Endothelial cell of umbilical vein (primary cell): ENCODE measurements at regions not wholly inside any gene's neighbourhood (a gene's known extent, or its start where the extent isn't known, plus 50 kb on each side); places are given as distances from the start of the nearest gene placed in this dataset.

Experiments used
- BruUV-seq: library from RNA; stranded (reverse); fragments of 400-500 nt; replicated peaks from 2 replicates; lab custom pipeline; 2021; lab: Mats Ljungman, UMichigan
- CTCF ChIA-PET: fragments of 300-600, 350-600 bp; sonication (Branson Sonifier 250); formaldehyde crosslinking; loops from one replicate; lab custom pipeline; 2021; ENCODE audit warnings: antibody characterized with exemption, inconsistent platforms; lab: Charles Lee
- POLR2A ChIA-PET: fragments of 300-600, 350-600 bp; sonication (Branson Sonifier 250); formaldehyde crosslinking; loops from one replicate; lab custom pipeline; 2021; ENCODE audit warnings: antibody characterized with exemption, inconsistent platforms; lab: Charles Lee
- DNase-seq: peaks from one replicate; pipeline ENCODE4 v3.0.0-alpha.2; 2011; ENCODE audit warnings: low read depth, low spot score
- FAIRE-seq: peaks from 2 replicates; lab custom pipeline; 2011; peaks lifted over from hg19 to GRCh38; lab: Jason Lieb, UNC
- H2AFZ ChIP-seq: 2 replicates; pipeline ENCODE4 v1.6.0; 2012; ENCODE audit warnings: low read depth, low read length, control low read depth, inconsistent platforms
- H3K27ac ChIP-seq: 2 replicates; pipeline ENCODE4 v1.5.1; 2011; ENCODE audit warnings: low read depth, mild to moderate bottlenecking, control low read depth, low read length, moderate library complexity; ENCODE audit not compliant: insufficient read depth
- H3K27me3 ChIP-seq, 2 experiments: 2 replicates each; pipeline versions ENCODE4 v1.6.0 to v1.6.1; 2011; ENCODE audit warnings: low read length in 2 of 2, mixed read lengths in 1 of 2; ENCODE audit not compliant: control insufficient read depth in 2 of 2, insufficient read depth in 2 of 2
- H3K36me3 ChIP-seq, 2 experiments: 2 replicates in 1 of 2; 3 replicates in 1 of 2; pipeline ENCODE4 v1.5.1; 2011; ENCODE audit warnings: low read length in 2 of 2, mild to moderate bottlenecking in 1 of 2, moderate library complexity in 1 of 2; ENCODE audit not compliant: control insufficient read depth in 2 of 2, insufficient read depth in 2 of 2; ENCODE audit errors: extremely low read depth in 1 of 2
- H3K4me1 ChIP-seq: 3 replicates; pipeline ENCODE4 v1.5.1; 2011; ENCODE audit warnings: mild to moderate bottlenecking, low read length; ENCODE audit not compliant: control insufficient read depth, insufficient read depth; ENCODE audit errors: extremely low read depth
- H3K4me2 ChIP-seq: 2 replicates; pipeline ENCODE4 v1.6.1; 2011; ENCODE audit warnings: low read length, control low read depth, mixed read lengths; ENCODE audit not compliant: insufficient read depth
- H3K4me3 ChIP-seq, 3 experiments: fragments of 200-600 bp in 1 of 3; sonication (generic), shearing (Covaris generic) in 1 of 3; replicated peaks in 1 of 3; 2 replicates each; pipeline ENCODE4 v1.5.1; 2011 to 2016; ENCODE audit warnings: control low read depth in 3 of 3, low read length in 3 of 3, mild to moderate bottlenecking in 2 of 3, inconsistent platforms in 1 of 3, low read depth in 1 of 3, moderate library complexity in 1 of 3; ENCODE audit not compliant: insufficient read depth in 1 of 3
- H3K79me2 ChIP-seq: 2 replicates; pipeline ENCODE4 v1.6.0; 2012; ENCODE audit warnings: low read length, inconsistent platforms; ENCODE audit not compliant: control insufficient read depth, insufficient read depth
- H3K9ac ChIP-seq: replicated peaks from 2 replicates; pipeline ENCODE3; 2011; ENCODE audit warnings: low read length, control low read depth; ENCODE audit not compliant: insufficient read depth; ENCODE audit errors: extremely low read depth
- H3K9me1 ChIP-seq: replicated peaks from 3 replicates; pipeline ENCODE4 v1.6.0; 2011; ENCODE audit warnings: mild to moderate bottlenecking, low read length; ENCODE audit not compliant: control insufficient read depth, insufficient read depth; ENCODE audit errors: extremely low read depth
- H3K9me3 ChIP-seq: replicated peaks from 2 replicates; pipeline ENCODE4 v1.5.1; 2012; ENCODE audit warnings: low read length, inconsistent platforms; ENCODE audit not compliant: control insufficient read depth, insufficient read depth
- H4K20me1 ChIP-seq: replicated peaks from 2 replicates; pipeline ENCODE3; 2011; ENCODE audit warnings: mild to moderate bottlenecking, low read length; ENCODE audit not compliant: control insufficient read depth, insufficient read depth; ENCODE audit errors: extremely low read depth
- CTCF ChIP-seq, 2 donors: IDR thresholded peaks; 1 replicate in 1 of 2; 2 replicates in 1 of 2; pipeline ENCODE4 v1.5.1; 2011; ENCODE audit warnings: low read length in 2 of 2, mild to moderate bottlenecking in 2 of 2, moderate library complexity in 2 of 2, control low read depth in 1 of 2, inconsistent platforms in 1 of 2, low read depth in 1 of 2; ENCODE audit not compliant: insufficient read depth in 1 of 2; ENCODE audit errors: extremely low read depth in 1 of 2
- EZH2 ChIP-seq: IDR thresholded peaks from 2 replicates; pipeline ENCODE4 v1.6.1; 2012; ENCODE audit warnings: borderline replicate concordance, low read depth, mild to moderate bottlenecking, moderate library complexity, low read length, inconsistent platforms; ENCODE audit not compliant: severe bottlenecking
- FOS ChIP-seq: IDR thresholded peaks from 2 replicates; pipeline ENCODE4 v1.6.1; 2011; ENCODE audit warnings: mild to moderate bottlenecking, low read length, moderate library complexity, borderline replicate concordance; ENCODE audit not compliant: insufficient read depth
- GATA2 ChIP-seq: IDR thresholded peaks from 2 replicates; pipeline ENCODE4 v1.7.0; 2011; ENCODE audit warnings: low read depth, mild to moderate bottlenecking, moderate library complexity, mixed read lengths, low read length; ENCODE audit not compliant: insufficient read length, insufficient read depth
- JUN ChIP-seq: IDR thresholded peaks from 2 replicates; pipeline ENCODE4 v1.6.1; 2011; ENCODE audit warnings: borderline replicate concordance, low read depth; ENCODE audit not compliant: insufficient read length, insufficient read depth
- MYC ChIP-seq: IDR thresholded peaks from one replicate; pipeline ENCODE4 v1.6.1; 2011; ENCODE audit warnings: mild to moderate bottlenecking, low read depth, low read length
- POLR2A ChIP-seq: IDR thresholded peaks from 2 replicates; pipeline ENCODE4 v1.6.1; 2012; ENCODE audit warnings: low read depth, mild to moderate bottlenecking, control low read depth, low read length
- POLR2AphosphoS5 ChIP-seq: IDR thresholded peaks from 2 replicates; pipeline ENCODE4 v1.6.1; 2012; ENCODE audit warnings: low read depth, mild to moderate bottlenecking, control low read depth, low read length, moderate library complexity; ENCODE audit not compliant: insufficient read depth
- dilution Hi-C: fragments of 300-500 bp; cut with MboI; formaldehyde crosslinking; loops from one replicate; pipeline ENCODE4 v1.15.0; 2019; ENCODE audit warnings: low sequenced_read_pairs; ENCODE audit not compliant: extremely low pct_ligation_motif_present
- intact Hi-C: fragments of 100-400 bp; cut with micrococcal nuclease; formaldehyde crosslinking; loops from one replicate; pipeline ENCODE4 v1.10.0; 2022
- TF ChIP-seq, protein P1 (sequence below): IDR thresholded peaks from 2 replicates; pipeline ENCODE4 v1.6.1; 2011; ENCODE audit not compliant: insufficient read depth, insufficient read length

DNA sequence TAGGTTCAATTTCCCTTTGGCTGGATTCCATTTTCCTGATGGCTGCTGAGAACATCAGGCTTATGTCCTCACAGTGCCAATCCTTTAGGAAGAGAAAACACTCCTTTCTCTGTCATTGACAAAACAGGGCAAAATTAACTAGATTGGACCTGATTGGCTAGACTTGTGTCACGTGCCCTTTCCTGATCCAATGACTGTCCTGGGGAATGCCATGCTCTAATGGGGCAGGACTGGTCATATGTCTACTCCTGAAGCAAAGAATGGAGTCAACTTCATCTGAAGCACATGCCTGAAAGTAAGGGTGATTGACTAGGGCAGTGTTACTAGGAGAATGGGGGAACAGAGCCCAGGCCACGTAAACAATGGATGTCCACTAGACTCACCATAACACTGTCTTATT lies 220.4 kb downstream of the KDR start:
- no peak overlapping the region for H3K4me2 ChIP-seq
- no peak overlapping the region for H2AFZ ChIP-seq
- BruUV-seq, result no TSS peak
- H3K79me2 ChIP-seq, result no peaks in the 10 kb centered on the region
- H3K27ac ChIP-seq, result no peak overlapping the region
- TF ChIP-seq, protein P1, sequence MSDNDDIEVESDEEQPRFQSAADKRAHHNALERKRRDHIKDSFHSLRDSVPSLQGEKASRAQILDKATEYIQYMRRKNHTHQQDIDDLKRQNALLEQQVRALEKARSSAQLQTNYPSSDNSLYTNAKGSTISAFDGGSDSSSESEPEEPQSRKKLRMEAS, result no peak
- TF ChIP-seq CTCF (IDR thresholded peaks at IDR 0.05; ENCODE audit: extremely low read depth in 1 of 2, insufficient read depth in 1 of 2, low read depth in 1 of 2, low read length in 2 of 2) (no peak), POLR2A (no peak), JUN (no peak), MYC (no peak), FOS (no peak), GATA2 (no peak), EZH2 (no peak), POLR2AphosphoS5 (no peak)
- ChIA-PET CTCF (no interaction called here), POLR2A (no interaction called here)
- H3K9ac ChIP-seq, result no peak overlapping the region
- H4K20me1 ChIP-seq, result no peaks in the 10 kb centered on the region
- no peaks in the 10 kb centered on the region for H3K9me3 ChIP-seq
- H3K36me3 ChIP-seq, result no peaks in the 10 kb centered on the region
- no peaks in the 10 kb centered on the region for H3K4me1 ChIP-seq
- dilution Hi-C loops (no loop called here), intact Hi-C loops (no loop called here)
- H3K9me1 ChIP-seq, result no peaks in the 10 kb centered on the region
- peaks cover 13 to 14% of the 10 kb centered on the region in 2 experiments for H3K27me3 ChIP-seq
- no peak overlapping the region for H3K4me3 ChIP-seq
- DNase-seq, result peak; percentile 42
- no peak for FAIRE-seq
